WTC11 (cell line): ENCODE measurements at regions not wholly inside any gene's neighbourhood (a gene's known extent, or its start where the extent isn't known, plus 50 kb on each side); places are given as distances from the start of the nearest gene placed in this dataset.
"Not testable (repeated sequence)": the region's sequence is repeated elsewhere in the genome, so short reads cannot be mapped to it uniquely, and the experiment has no call there.

Experiments used
- ATAC-seq: fragments of 200-7000 bp; cut with Tn5 transposase; 2 replicates; pipeline ENCODE4 v1.10.0; 2021; ENCODE audit warnings: mild to moderate bottlenecking, moderate library complexity
- CTCF ChIA-PET: fragments of 300-600 bp; sonication (Branson Sonifier 250); formaldehyde crosslinking; loops from one replicate; lab custom pipeline; 2021; ENCODE audit warnings: antibody characterized with exemption; lab: Charles Lee
- POLR2A ChIA-PET: fragments of 350-600 bp; sonication (Branson Sonifier 250); formaldehyde crosslinking; loops from one replicate; lab custom pipeline; 2021; ENCODE audit warnings: antibody characterized with exemption; lab: Charles Lee
- DNase-seq: peaks from one replicate; pipeline ENCODE4 v3.0.0; 2021; ENCODE audit warnings: low spot score
- H3K27ac Mint-ChIP-seq: 2 replicates; pipeline ENCODE4 v1.8.0; 2021; ENCODE audit warnings: mixed read lengths
- H3K27me3 Mint-ChIP-seq: 2 replicates; pipeline ENCODE4 v1.8.0; 2021; ENCODE audit warnings: low read depth, mild to moderate bottlenecking, moderate library complexity, mixed read lengths
- H3K36me3 Mint-ChIP-seq: 2 replicates; pipeline ENCODE4 v1.8.0; 2021; ENCODE audit warnings: mixed read lengths
- H3K4me1 Mint-ChIP-seq: 2 replicates; pipeline ENCODE4 v1.8.0; 2022; ENCODE audit warnings: mixed read lengths
- H3K4me3 Mint-ChIP-seq: 2 replicates; pipeline ENCODE4 v1.8.0; 2021; ENCODE audit warnings: mild to moderate bottlenecking, moderate library complexity, mixed read lengths
- H3K9me3 Mint-ChIP-seq: 2 replicates; pipeline ENCODE4 v1.8.0; 2021; ENCODE audit warnings: mixed read lengths
- CBFB ChIP-seq: sonication (generic); formaldehyde crosslinking; IDR thresholded peaks from 2 replicates; pipeline ENCODE4 v1.8.1; 2022; ENCODE audit warnings: mild to moderate bottlenecking, low read depth, missing genetic modification reagents
- CREM ChIP-seq: sonication (generic); formaldehyde crosslinking; IDR thresholded peaks from 2 replicates; pipeline ENCODE4 v1.8.1; 2022; ENCODE audit warnings: mild to moderate bottlenecking, missing genetic modification reagents, moderate library complexity
- ELF4 ChIP-seq: sonication (generic); formaldehyde crosslinking; IDR thresholded peaks from 2 replicates; pipeline ENCODE4 v1.8.1; 2022; ENCODE audit warnings: low read depth, mild to moderate bottlenecking, moderate library complexity, missing genetic modification reagents
- EMX1 ChIP-seq: fragments of 250-450 bp; sonication (Bioruptor Pico); IDR thresholded peaks from 2 replicates; pipeline ENCODE4 v1.8.0; 2021; ENCODE audit warnings: mild to moderate bottlenecking
- ESRRA ChIP-seq: sonication (generic); formaldehyde crosslinking; IDR thresholded peaks from 2 replicates; pipeline ENCODE4 v1.8.1; 2022; ENCODE audit warnings: mild to moderate bottlenecking, missing genetic modification reagents, borderline replicate concordance
- FOXK1 ChIP-seq: sonication (generic); formaldehyde crosslinking; IDR thresholded peaks from 2 replicates; pipeline ENCODE4 v1.8.0; 2022; ENCODE audit warnings: mild to moderate bottlenecking, moderate library complexity, missing genetic modification reagents
- GABPB1 ChIP-seq: sonication (generic); formaldehyde crosslinking; IDR thresholded peaks from 2 replicates; pipeline ENCODE4 v1.8.1; 2023; ENCODE audit warnings: mild to moderate bottlenecking, missing genetic modification reagents
- MXD4 ChIP-seq: fragments of 250-450 bp; sonication (Bioruptor Pico); IDR thresholded peaks from 2 replicates; pipeline ENCODE4 v1.8.0; 2021; ENCODE audit warnings: mild to moderate bottlenecking, moderate library complexity, borderline replicate concordance
- OVOL2 ChIP-seq: fragments of 250-450 bp; sonication (Bioruptor Pico); IDR thresholded peaks from 2 replicates; pipeline ENCODE4 v1.9.0; 2021; ENCODE audit warnings: mild to moderate bottlenecking, borderline replicate concordance
- RELA ChIP-seq: sonication (generic); formaldehyde crosslinking; IDR thresholded peaks from 2 replicates; pipeline ENCODE4 v1.8.1; 2022; ENCODE audit warnings: missing genetic modification reagents, mild to moderate bottlenecking, borderline replicate concordance
- SOX15 ChIP-seq: fragments of 250-450 bp; sonication (Bioruptor Pico); IDR thresholded peaks from 2 replicates; pipeline ENCODE4 v1.9.0; 2021; ENCODE audit warnings: mild to moderate bottlenecking
- ZNF232 ChIP-seq: sonication (generic); formaldehyde crosslinking; IDR thresholded peaks from 2 replicates; pipeline ENCODE4 v1.8.0; 2022; ENCODE audit warnings: mild to moderate bottlenecking, missing genetic modification reagents
- ZNF317 ChIP-seq: sonication (generic); formaldehyde crosslinking; IDR thresholded peaks from 2 replicates; pipeline ENCODE4 v1.8.1; 2023; ENCODE audit warnings: low read depth, mild to moderate bottlenecking, moderate library complexity, missing genetic modification reagents, borderline replicate concordance
- ZNF416 ChIP-seq: fragments of 250-450 bp; sonication (Bioruptor Pico); IDR thresholded peaks from 2 replicates; pipeline ENCODE4 v1.9.0; 2021; ENCODE audit warnings: mild to moderate bottlenecking, inconsistent platforms
- TF ChIP-seq, protein P1 (sequence below): sonication (generic); formaldehyde crosslinking; IDR thresholded peaks from 2 replicates; pipeline ENCODE4 v1.8.0; 2022; ENCODE audit warnings: mild to moderate bottlenecking, missing genetic modification reagents
- TF ChIP-seq, protein P2 (sequence below): sonication (generic); formaldehyde crosslinking; IDR thresholded peaks from 2 replicates; pipeline ENCODE4 v1.8.1; 2023; ENCODE audit warnings: mild to moderate bottlenecking, missing genetic modification reagents
- TF ChIP-seq, protein P3 (sequence below): sonication (generic); formaldehyde crosslinking; IDR thresholded peaks from 2 replicates; pipeline ENCODE4 v1.8.0; 2023; ENCODE audit warnings: missing genetic modification reagents
- TF ChIP-seq, protein P4 (sequence below): fragments of 250-450 bp; sonication (Bioruptor Pico); IDR thresholded peaks from 2 replicates; pipeline ENCODE4 v1.9.0; 2021; ENCODE audit warnings: moderate library complexity, mild to moderate bottlenecking, inconsistent platforms, borderline replicate concordance
- TF ChIP-seq, protein P5 (sequence below): fragments of 250-450 bp; sonication (Bioruptor Pico); IDR thresholded peaks from 2 replicates; pipeline ENCODE4 v2.1.2; 2022; ENCODE audit warnings: mild to moderate bottlenecking, moderate library complexity
- TF ChIP-seq, protein P6 (sequence below): sonication (generic); formaldehyde crosslinking; IDR thresholded peaks from 2 replicates; pipeline ENCODE4 v1.8.1; 2023; ENCODE audit warnings: mild to moderate bottlenecking, missing genetic modification reagents, moderate library complexity
- TF ChIP-seq, protein P7 (sequence below): sonication (generic); formaldehyde crosslinking; IDR thresholded peaks from 2 replicates; pipeline ENCODE4 v1.8.0; 2022; ENCODE audit warnings: missing genetic modification reagents
- TF ChIP-seq, protein P8 (sequence below): sonication (generic); formaldehyde crosslinking; IDR thresholded peaks from 2 replicates; pipeline ENCODE4 v1.8.0; 2023; ENCODE audit warnings: mild to moderate bottlenecking, missing genetic modification reagents

DNA sequence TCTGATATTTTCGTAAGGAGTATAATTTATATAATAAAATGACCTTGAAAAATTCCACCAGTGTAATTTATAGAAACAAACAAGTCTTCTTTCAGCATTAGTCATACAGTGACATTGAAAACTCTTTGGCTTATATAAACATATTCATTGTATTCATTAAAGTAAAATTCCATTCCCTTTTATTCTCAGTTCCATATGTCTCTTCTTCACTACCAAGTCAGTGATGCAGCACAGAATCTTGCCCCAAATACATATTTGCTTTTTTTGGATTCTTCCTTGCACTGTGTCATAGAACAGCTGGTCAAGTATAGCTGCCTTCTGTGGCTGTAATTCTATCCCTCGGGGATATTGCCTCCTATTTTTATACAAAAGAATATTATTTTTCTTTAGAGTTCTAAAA, 884.5 kb upstream of the POT1 start:
- Mint-ChIP-seq H3K4me3 (no peak overlapping the region), H3K27me3 (no peaks in the 10 kb centered on the region), H3K9me3 (no peaks in the 10 kb centered on the region), H3K4me1 (no peaks in the 10 kb centered on the region), H3K27ac (no peak overlapping the region), H3K36me3 (no peaks in the 10 kb centered on the region)
- TF ChIP-seq, protein P1, sequence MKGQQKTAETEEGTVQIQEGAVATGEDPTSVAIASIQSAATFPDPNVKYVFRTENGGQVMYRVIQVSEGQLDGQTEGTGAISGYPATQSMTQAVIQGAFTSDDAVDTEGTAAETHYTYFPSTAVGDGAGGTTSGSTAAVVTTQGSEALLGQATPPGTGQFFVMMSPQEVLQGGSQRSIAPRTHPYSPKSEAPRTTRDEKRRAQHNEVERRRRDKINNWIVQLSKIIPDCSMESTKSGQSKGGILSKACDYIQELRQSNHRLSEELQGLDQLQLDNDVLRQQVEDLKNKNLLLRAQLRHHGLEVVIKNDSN (CRISPR knock-in tag): no peak
- TF ChIP-seq ESRRA: no peak
- TF ChIP-seq FOXK1: no peak
- no peak for TF ChIP-seq SOX15 (CRISPR knock-in tag)
- no peak for TF ChIP-seq MXD4 (CRISPR knock-in tag)
- no peak for TF ChIP-seq CBFB
- TF ChIP-seq, protein P2, sequence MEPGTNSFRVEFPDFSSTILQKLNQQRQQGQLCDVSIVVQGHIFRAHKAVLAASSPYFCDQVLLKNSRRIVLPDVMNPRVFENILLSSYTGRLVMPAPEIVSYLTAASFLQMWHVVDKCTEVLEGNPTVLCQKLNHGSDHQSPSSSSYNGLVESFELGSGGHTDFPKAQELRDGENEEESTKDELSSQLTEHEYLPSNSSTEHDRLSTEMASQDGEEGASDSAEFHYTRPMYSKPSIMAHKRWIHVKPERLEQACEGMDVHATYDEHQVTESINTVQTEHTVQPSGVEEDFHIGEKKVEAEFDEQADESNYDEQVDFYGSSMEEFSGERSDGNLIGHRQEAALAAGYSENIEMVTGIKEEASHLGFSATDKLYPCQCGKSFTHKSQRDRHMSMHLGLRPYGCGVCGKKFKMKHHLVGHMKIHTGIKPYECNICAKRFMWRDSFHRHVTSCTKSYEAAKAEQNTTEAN (CRISPR knock-in tag): no peak
- no peak for TF ChIP-seq EMX1 (CRISPR knock-in tag)
- no peak for TF ChIP-seq RELA (CRISPR knock-in tag)
- TF ChIP-seq GABPB1 (CRISPR knock-in tag): no peak
- TF ChIP-seq OVOL2 (CRISPR knock-in tag): no peak
- no peak for TF ChIP-seq ZNF232
- TF ChIP-seq, protein P3, sequence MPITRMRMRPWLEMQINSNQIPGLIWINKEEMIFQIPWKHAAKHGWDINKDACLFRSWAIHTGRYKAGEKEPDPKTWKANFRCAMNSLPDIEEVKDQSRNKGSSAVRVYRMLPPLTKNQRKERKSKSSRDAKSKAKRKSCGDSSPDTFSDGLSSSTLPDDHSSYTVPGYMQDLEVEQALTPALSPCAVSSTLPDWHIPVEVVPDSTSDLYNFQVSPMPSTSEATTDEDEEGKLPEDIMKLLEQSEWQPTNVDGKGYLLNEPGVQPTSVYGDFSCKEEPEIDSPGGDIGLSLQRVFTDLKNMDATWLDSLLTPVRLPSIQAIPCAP: no peak
- no peak for TF ChIP-seq ELF4
- TF ChIP-seq, protein P4, sequence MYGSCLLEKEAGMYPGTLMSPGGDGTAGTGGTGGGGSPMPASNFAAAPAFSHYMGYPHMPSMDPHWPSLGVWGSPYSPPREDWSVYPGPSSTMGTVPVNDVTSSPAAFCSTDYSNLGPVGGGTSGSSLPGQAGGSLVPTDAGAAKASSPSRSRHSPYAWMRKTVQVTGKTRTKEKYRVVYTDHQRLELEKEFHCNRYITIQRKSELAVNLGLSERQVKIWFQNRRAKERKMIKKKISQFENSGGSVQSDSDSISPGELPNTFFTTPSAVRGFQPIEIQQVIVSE (CRISPR knock-in tag): no peak
- no peak for DNase-seq
- CTCF ChIA-PET: no interaction called here
- POLR2A ChIA-PET: no interaction called here
- ATAC-seq: no peak

DNA sequence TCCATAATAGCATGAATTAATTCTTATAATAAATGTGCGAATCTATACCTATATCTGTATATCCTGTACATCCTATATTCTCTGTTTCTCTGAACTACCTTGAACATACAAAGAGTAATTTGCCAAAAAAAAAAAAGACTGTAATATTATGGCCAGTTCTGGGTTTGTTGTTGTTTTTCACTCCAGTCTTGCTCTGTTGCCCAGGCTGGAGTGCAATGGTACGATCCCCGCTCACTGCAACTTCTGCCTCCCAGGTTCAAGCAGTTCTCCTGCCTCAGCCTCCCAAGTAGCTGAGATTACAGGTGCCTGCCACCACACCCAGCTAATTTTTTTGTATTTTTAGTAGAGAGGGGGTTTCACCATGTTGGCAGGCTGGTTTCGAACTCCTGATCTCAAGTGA, 876.9 kb upstream of the POT1 start:
- H3K27me3 Mint-ChIP-seq, H3K36me3 Mint-ChIP-seq: not testable (repeated sequence)

DNA sequence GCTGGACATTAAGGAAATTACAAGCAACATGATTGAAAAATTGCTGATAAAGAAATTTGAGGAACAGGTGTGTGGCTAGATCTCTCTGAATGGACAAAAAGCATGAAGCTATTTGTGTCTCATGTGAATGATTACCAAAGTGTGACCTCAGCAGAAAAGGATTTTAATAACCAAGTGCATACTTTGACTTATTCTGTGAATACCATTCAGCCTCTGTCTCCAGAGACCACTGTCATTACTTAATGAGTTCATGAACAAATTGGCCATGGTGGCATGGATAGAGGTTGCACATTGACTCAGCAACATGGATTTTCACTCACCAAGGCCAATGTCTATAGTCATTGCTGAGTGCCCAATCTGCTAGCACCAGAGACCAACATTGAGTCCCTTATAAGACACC, 874.6 kb upstream of the POT1 start:
- ATAC-seq: no peak
- CTCF ChIA-PET: no interaction called here
- H3K4me3 Mint-ChIP-seq: no peak overlapping the region
- POLR2A ChIA-PET: no interaction called here
- H3K9me3 Mint-ChIP-seq: peaks cover 18% of the 10 kb centered on the region
- H3K27me3 Mint-ChIP-seq: no peaks in the 10 kb centered on the region
- H3K4me1 Mint-ChIP-seq: no peaks in the 10 kb centered on the region
- no peaks in the 10 kb centered on the region for H3K36me3 Mint-ChIP-seq
- DNase-seq: no peak
- no peak overlapping the region for H3K27ac Mint-ChIP-seq
- TF ChIP-seq ZNF416 (no peak), OVOL2 (CRISPR knock-in tag) (no peak), ESRRA (no peak), ZNF317 (CRISPR knock-in tag) (no peak), CREM (CRISPR knock-in tag) (no peak), FOXK1 (no peak)
- TF ChIP-seq, protein P5, sequence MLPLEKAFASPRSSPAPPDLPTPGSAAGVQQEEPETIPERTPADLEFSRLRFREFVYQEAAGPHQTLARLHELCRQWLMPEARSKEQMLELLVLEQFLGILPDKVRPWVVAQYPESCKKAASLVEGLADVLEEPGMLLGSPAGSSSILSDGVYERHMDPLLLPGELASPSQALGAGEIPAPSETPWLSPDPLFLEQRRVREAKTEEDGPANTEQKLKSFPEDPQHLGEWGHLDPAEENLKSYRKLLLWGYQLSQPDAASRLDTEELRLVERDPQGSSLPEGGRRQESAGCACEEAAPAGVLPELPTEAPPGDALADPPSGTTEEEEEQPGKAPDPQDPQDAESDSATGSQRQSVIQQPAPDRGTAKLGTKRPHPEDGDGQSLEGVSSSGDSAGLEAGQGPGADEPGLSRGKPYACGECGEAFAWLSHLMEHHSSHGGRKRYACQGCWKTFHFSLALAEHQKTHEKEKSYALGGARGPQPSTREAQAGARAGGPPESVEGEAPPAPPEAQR (CRISPR knock-in tag): no peak
- TF ChIP-seq, protein P6, sequence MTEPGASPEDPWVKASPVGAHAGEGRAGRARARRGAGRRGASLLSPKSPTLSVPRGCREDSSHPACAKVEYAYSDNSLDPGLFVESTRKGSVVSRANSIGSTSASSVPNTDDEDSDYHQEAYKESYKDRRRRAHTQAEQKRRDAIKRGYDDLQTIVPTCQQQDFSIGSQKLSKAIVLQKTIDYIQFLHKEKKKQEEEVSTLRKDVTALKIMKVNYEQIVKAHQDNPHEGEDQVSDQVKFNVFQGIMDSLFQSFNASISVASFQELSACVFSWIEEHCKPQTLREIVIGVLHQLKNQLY (CRISPR knock-in tag): no peak
- TF ChIP-seq, protein P7, sequence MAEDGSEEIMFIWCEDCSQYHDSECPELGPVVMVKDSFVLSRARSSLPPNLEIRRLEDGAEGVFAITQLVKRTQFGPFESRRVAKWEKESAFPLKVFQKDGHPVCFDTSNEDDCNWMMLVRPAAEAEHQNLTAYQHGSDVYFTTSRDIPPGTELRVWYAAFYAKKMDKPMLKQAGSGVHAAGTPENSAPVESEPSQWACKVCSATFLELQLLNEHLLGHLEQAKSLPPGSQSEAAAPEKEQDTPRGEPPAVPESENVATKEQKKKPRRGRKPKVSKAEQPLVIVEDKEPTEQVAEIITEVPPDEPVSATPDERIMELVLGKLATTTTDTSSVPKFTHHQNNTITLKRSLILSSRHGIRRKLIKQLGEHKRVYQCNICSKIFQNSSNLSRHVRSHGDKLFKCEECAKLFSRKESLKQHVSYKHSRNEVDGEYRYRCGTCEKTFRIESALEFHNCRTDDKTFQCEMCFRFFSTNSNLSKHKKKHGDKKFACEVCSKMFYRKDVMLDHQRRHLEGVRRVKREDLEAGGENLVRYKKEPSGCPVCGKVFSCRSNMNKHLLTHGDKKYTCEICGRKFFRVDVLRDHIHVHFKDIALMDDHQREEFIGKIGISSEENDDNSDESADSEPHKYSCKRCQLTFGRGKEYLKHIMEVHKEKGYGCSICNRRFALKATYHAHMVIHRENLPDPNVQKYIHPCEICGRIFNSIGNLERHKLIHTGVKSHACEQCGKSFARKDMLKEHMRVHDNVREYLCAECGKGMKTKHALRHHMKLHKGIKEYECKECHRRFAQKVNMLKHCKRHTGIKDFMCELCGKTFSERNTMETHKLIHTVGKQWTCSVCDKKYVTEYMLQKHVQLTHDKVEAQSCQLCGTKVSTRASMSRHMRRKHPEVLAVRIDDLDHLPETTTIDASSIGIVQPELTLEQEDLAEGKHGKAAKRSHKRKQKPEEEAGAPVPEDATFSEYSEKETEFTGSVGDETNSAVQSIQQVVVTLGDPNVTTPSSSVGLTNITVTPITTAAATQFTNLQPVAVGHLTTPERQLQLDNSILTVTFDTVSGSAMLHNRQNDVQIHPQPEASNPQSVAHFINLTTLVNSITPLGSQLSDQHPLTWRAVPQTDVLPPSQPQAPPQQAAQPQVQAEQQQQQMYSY (CRISPR knock-in tag): no peak
- TF ChIP-seq, protein P8, sequence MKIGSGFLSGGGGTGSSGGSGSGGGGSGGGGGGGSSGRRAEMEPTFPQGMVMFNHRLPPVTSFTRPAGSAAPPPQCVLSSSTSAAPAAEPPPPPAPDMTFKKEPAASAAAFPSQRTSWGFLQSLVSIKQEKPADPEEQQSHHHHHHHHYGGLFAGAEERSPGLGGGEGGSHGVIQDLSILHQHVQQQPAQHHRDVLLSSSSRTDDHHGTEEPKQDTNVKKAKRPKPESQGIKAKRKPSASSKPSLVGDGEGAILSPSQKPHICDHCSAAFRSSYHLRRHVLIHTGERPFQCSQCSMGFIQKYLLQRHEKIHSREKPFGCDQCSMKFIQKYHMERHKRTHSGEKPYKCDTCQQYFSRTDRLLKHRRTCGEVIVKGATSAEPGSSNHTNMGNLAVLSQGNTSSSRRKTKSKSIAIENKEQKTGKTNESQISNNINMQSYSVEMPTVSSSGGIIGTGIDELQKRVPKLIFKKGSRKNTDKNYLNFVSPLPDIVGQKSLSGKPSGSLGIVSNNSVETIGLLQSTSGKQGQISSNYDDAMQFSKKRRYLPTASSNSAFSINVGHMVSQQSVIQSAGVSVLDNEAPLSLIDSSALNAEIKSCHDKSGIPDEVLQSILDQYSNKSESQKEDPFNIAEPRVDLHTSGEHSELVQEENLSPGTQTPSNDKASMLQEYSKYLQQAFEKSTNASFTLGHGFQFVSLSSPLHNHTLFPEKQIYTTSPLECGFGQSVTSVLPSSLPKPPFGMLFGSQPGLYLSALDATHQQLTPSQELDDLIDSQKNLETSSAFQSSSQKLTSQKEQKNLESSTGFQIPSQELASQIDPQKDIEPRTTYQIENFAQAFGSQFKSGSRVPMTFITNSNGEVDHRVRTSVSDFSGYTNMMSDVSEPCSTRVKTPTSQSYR: no peak

More for the DNA sequence above, 876.9 kb upstream of the POT1 start:
- H3K4me3 Mint-ChIP-seq, H3K27ac Mint-ChIP-seq, H3K4me1 Mint-ChIP-seq, DNase-seq, ATAC-seq, H3K9me3 Mint-ChIP-seq, POLR2A ChIA-PET, CTCF ChIA-PET: not testable (repeated sequence)
